Spinal cord (tissue), 9 donors: ENCODE measurements at regions not wholly inside any gene's neighbourhood (a gene's known extent, or its start where the extent isn't known, plus 50 kb on each side); places are given as distances from the start of the nearest gene placed in this dataset.

Source experiments
- DNase-seq, 6 donors: peaks; one replicate each; pipeline versions ENCODE4 v3.0.0 to v3.0.0-alpha.2; 2013 to 2015; ENCODE audit warnings: low spot score in 6 of 6, low read depth in 4 of 6
- H3K27ac ChIP-seq: one replicate; pipeline ENCODE4 v1.5.1; 2013; ENCODE audit warnings: low read depth, low read length, control low read depth
- H3K27me3 ChIP-seq: one replicate; pipeline ENCODE4 v1.6.1; 2013; ENCODE audit warnings: low read length; ENCODE audit not compliant: control insufficient read depth, insufficient read depth
- H3K36me3 ChIP-seq: one replicate; pipeline ENCODE4 v1.6.1; 2013; ENCODE audit warnings: low read length; ENCODE audit not compliant: control insufficient read depth, insufficient read depth
- H3K4me1 ChIP-seq: one replicate; pipeline ENCODE4 v1.6.1; 2013; ENCODE audit warnings: low read length; ENCODE audit not compliant: control insufficient read depth, insufficient read depth
- H3K4me3 ChIP-seq: one replicate; pipeline ENCODE4 v1.5.1; 2013; ENCODE audit warnings: low read depth, low read length, control low read depth
- H3K9me3 ChIP-seq: one replicate; pipeline ENCODE4 v1.6.1; 2013; ENCODE audit warnings: low read length; ENCODE audit not compliant: control insufficient read depth, insufficient read depth
- WGBS: methylation state at CpG from one replicate; pipeline ENCODE4 v1.1.5; 2013; ENCODE audit warnings: missing lambda C conversion rate; ENCODE audit not compliant: insufficient coverage; 5-methylcytosine and 5-hydroxymethylcytosine counted together
- donor health status: healthy.

DNA sequence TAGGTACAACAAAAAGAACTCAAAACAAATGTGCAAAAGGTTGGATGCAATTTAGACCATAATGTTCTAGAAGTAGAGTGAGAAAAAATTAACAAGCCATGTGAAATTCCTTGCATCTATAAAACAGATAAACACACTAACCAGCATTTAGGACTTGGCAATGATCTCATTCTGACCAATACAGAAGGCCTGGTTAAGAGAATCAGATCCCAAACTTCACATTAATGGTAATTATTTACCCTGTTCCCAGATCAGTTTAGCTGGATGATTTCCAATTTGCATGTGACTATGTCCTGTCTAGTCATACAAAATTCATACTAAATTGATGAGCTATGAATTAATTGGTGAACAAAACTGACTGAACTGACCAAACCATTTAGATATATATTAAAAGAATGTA lies 98.4 kb upstream of the FIGN start:
- no peaks in the 10 kb centered on the region for H3K27me3 ChIP-seq
- H3K4me1 ChIP-seq, result no peaks in the 10 kb centered on the region
- no peaks in the 10 kb centered on the region for H3K36me3 ChIP-seq
- no peak for DNase-seq
- no peak overlapping the region for H3K4me3 ChIP-seq
- no peak overlapping the region for H3K27ac ChIP-seq
- H3K9me3 ChIP-seq, result no peaks in the 10 kb centered on the region

DNA sequence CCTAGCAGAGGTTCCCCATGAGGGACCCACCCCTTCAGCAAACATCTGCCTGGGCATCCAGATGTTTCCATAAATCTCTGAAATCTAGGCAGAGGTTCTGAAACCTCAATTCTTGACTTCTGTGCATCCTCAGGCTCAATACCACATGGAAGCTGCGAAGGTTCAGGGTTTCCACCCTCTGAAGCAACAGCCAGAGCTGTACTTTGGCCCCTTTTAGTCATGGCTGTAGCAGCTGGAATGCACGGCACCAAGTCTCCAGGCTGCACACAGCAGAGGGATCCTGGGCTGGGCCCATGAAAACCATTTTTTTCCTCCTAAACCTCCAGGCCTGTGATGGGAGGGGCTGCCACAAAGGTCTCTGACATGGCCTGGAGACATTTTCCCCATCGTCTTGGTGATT lies 93.0 kb upstream of the FIGN start:
- 95% methylated on average over 3 of the region's 3 CpGs for WGBS
- no peak for DNase-seq
- Histone ChIP-seq H3K27me3 (no peaks in the 10 kb centered on the region), H3K36me3 (no peaks in the 10 kb centered on the region), H3K27ac (no peak overlapping the region), H3K4me1 (no peaks in the 10 kb centered on the region), H3K9me3 (no peaks in the 10 kb centered on the region), H3K4me3 (no peak overlapping the region)

DNA sequence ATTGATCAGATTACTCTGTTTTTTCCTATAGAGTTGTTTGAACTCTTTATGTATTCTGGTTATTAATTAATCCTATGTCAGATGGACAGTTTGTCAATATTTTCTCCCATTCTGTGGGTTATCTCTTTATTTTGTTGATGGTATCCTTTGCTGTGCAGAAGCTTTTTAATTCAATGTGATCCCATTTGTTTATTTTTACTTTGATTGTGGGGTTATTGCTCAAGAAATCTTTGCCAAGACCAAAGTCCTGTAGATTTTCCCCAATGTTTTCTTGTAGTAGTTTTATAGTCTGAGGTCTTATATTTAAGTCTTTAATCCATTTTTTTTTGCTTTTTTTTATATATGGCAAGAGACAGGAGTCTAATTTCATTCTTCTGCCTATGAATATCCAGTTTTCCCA lies 86.2 kb upstream of the FIGN start:
- H3K4me1 ChIP-seq, result no peaks in the 10 kb centered on the region
- H3K36me3 ChIP-seq, result no peaks in the 10 kb centered on the region
- no peak for DNase-seq
- H3K27ac ChIP-seq, result no peak overlapping the region
- H3K9me3 ChIP-seq, result no peaks in the 10 kb centered on the region
- no peaks in the 10 kb centered on the region for H3K27me3 ChIP-seq
- no peak overlapping the region for H3K4me3 ChIP-seq

DNA sequence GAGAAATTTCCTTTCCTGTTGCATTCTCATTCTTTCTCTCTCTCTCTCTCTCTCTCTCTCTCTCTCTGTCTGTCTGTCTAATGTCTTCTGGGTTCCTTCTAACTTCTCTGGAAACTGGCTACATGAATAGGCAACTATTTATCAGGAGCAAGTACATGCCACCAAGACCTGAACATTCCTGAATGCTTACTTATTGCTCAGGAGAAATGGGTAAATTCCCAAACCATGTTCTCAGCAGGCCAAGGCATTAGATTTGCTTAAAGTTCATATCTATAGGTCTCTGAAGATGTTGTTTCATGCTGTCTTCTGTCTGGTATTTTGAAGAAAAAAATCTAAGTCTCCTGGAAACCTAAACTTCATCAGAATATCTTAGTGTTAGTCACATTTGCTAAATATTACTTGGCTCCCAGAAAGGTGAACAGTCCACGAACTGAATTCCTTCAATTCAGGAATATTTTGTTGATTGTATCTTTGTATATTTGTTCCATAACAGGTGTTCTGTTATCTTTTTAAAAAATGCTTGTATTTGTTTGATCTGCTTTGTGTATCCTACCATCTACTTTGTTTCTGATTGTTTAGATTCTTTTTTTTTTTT lies 77.2 kb upstream of the FIGN start:
- Histone ChIP-seq H3K27ac (no peak overlapping the region), H3K4me3 (no peak overlapping the region), H3K36me3 (no peaks in the 10 kb centered on the region), H3K9me3 (no peaks in the 10 kb centered on the region), H3K4me1 (no peaks in the 10 kb centered on the region), H3K27me3 (no peaks in the 10 kb centered on the region)
- no peak for DNase-seq
- no CpG with 5 or more reads among the region's 1 CpG for WGBS

DNA sequence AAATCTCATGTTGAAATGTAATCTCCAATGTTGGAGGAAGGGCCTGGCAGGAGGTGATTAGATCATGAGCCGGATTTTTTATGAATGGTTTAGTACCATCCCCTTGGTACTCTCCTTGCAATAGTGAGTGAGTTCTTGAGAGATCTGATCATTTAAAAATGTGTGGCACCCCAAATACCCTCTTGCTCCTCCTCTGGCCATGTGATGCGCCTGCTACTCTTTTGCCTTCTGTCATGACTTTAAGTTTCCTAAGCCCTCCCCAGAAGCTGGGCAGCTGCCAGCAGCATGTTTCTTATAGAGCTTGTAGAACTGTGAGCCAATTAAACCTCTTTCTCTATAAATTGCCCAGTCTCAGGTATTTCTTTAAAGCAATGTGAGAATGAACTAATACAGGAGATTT lies 72.6 kb upstream of the FIGN start:
- WGBS, result no CpG with 5 or more reads among the region's 2 CpGs

DNA sequence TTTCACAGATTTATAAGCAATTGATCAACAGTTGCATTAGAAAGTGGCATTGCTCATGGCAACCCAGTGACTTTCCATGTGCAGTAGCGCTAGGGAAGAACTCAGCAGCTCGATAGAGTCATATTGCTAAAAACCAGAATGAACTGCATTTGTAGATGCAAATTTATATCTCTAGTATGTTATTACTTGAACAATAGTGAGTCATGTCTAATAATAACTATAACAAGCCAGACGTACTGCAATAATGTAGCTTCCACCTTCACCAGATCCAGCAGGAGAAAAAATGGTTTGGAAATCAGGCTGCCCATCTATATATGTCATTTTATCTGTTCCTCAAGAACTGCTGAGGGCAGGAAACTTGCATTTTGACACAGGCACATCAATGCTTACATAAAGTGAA lies 66.5 kb upstream of the FIGN start:
- Histone ChIP-seq H3K9me3 (no peaks in the 10 kb centered on the region), H3K4me1 (peaks cover 4% of the 10 kb centered on the region), H3K27me3 (no peaks in the 10 kb centered on the region), H3K27ac (no peak overlapping the region), H3K4me3 (no peak overlapping the region), H3K36me3 (no peaks in the 10 kb centered on the region)
- DNase-seq, result no peak
- WGBS, result no CpG with 5 or more reads among the region's 3 CpGs

More for the DNA sequence above, 72.6 kb upstream of the FIGN start:
- Histone ChIP-seq H3K9me3 (no peaks in the 10 kb centered on the region), H3K36me3 (no peaks in the 10 kb centered on the region), H3K4me1 (no peaks in the 10 kb centered on the region), H3K4me3 (no peak overlapping the region), H3K27me3 (no peaks in the 10 kb centered on the region), H3K27ac (no peak overlapping the region)
- no peak for DNase-seq

DNA sequence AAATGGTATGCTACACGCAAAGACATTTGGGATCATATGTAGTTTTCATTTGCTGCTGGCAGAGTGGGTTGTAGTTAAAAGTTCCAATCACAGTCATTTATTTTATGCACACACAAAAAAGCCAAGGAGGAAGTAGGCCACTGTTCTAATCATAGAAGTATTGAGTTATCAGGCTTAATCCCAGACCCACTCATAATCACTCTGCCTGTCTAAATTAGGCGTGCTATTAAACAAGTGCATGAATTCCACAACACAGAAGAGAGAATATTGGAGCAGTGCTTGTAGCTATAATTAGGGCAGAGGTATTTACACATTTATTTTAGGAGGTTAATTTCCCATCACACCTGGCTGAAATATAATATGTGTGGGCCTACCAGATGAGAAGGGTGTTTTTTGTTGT lies 65.7 kb upstream of the FIGN start:
- Histone ChIP-seq H3K27ac (peak overlapping the region; percentile 84), H3K9me3 (no peaks in the 10 kb centered on the region), H3K36me3 (no peaks in the 10 kb centered on the region), H3K4me1 (peaks cover 4% of the 10 kb centered on the region), H3K4me3 (no peak overlapping the region), H3K27me3 (no peaks in the 10 kb centered on the region)
- no peak for DNase-seq
- no CpG with 5 or more reads among the region's 2 CpGs for WGBS

DNA sequence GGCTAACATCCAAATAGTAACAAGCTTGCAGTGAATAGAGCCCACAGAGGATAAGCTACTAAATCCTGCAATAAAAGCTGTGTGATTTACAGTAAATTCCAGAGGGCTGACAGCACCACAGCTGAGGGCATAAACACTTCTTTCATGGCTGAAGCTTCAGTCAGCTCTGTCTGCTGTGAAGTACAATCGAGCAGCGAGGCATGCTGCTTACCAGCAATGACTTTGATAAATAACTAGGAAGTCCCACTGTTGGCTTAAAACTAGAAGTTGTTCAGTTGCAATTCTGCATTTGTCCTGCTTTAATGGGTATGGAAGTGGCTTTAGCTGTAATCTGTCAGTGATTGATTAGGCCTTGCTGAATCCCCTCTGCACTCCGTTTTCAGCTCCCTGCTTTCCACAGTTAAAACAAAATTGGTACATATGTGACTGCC lies 65.2 kb upstream of the FIGN start:
- 0% methylated on average over 2 of the region's 3 CpGs for WGBS
- Histone ChIP-seq H3K27me3 (no peaks in the 10 kb centered on the region), H3K4me3 (no peak overlapping the region)

DNA sequence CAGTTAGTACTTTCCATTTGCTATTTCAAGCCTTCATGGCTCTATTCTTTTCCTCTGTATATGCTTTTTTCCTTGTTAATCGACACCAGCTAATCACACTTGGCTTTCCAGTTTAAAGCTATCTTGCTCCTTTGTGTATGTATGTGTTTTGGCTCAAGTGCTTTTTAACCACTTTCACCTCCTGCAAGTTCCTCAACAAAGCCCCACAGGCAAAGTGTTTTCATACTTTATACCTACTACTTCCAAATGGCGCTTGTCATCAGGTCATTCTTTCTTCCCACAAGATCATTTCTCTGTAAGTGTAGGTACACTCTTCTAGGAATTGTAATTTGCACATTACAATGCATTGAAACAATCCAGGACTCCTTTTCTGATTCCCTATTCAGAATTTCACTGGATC lies 64.0 kb upstream of the FIGN start:
- H3K27me3 ChIP-seq, result no peaks in the 10 kb centered on the region
- peak overlapping the region; percentile 84 for H3K27ac ChIP-seq
- no peaks in the 10 kb centered on the region for H3K9me3 ChIP-seq
- H3K4me1 ChIP-seq, result peaks cover 4% of the 10 kb centered on the region
- DNase-seq, result peak in 1 of 6 donors; percentile 26
- no CpG with 5 or more reads among the region's 2 CpGs for WGBS
- H3K4me3 ChIP-seq, result no peak overlapping the region
- H3K36me3 ChIP-seq, result no peaks in the 10 kb centered on the region

More for the DNA sequence above, 65.2 kb upstream of the FIGN start:
- H3K36me3 ChIP-seq, result no peaks in the 10 kb centered on the region
- H3K27ac ChIP-seq, result peak overlapping the region; percentile 84
- DNase-seq, result peak; percentile 52 to 95 (median 75)
- H3K9me3 ChIP-seq, result no peaks in the 10 kb centered on the region
- peaks cover 4% of the 10 kb centered on the region for H3K4me1 ChIP-seq

DNA sequence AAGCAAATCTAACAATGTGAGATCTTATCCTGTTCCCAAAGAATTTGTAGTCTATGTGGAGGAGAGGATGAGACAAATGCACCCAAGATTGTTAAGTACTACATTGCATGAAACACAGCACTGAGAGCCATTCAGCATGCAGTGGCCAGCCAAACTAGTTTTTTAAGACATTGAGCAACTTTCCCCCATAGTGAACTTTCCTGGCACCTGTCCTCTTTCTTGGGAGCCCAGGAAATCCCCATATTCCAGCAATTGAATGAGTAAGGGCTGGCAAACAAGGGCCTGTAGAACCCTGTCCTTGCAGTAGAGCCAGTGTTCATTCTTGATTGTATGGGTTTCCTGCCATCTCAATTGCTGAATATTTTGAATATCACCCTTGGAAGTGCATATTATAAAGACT lies 58.8 kb upstream of the FIGN start:
- H3K4me1 ChIP-seq, result peaks cover 4% of the 10 kb centered on the region
- H3K4me3 ChIP-seq, result no peak overlapping the region
- no peaks in the 10 kb centered on the region for H3K27me3 ChIP-seq
- no peaks in the 10 kb centered on the region for H3K9me3 ChIP-seq
- no peaks in the 10 kb centered on the region for H3K36me3 ChIP-seq
- no peak for DNase-seq
- no peak overlapping the region for H3K27ac ChIP-seq
